Hematopoietic multipotent progenitor cell treated with erythropoietin and hydrocortisone succinate and interleukin-3 and kit ligand, for 8 days (in vitro differentiated cells): ENCODE measurements at regions not wholly inside any gene's neighbourhood (a gene's known extent, or its start where the extent isn't known, plus 50 kb on each side); places are given as distances from the start of the nearest gene placed in this dataset.

Experiments used
- DNase-seq: peaks from one replicate; pipeline ENCODE4 v3.0.0-alpha.2; 2015

- DNase-seq = no peak
Observed at GRCh38 chr1:186550832-186551231, 89.9 kb upstream of the PDC start.

- DNase-seq = no peak
Observed at GRCh38 chr1:186541003-186541402, 80.1 kb upstream of the PDC start.

GRCh38 chr1:186540521-186540920 lies 79.6 kb upstream of the PDC start:
- DNase-seq = no peak

GRCh38 chr1:186536273-186536890 lies 75.5 kb upstream of the PDC start:
- DNase-seq = no peak

GRCh38 chr1:186535388-186536133 lies 74.6 kb upstream of the PDC start:
- no peak for DNase-seq

GRCh38 chr1:186534401-186534800 lies 73.5 kb upstream of the PDC start:
- no peak for DNase-seq

GRCh38 chr1:186532466-186532865 lies 71.6 kb upstream of the PDC start:
- DNase-seq = no peak

- DNase-seq = no peak
Observed at GRCh38 chr1:186531561-186532165, 70.7 kb upstream of the PDC start.

GRCh38 chr1:186530109-186530508 lies 69.2 kb upstream of the PDC start:
- DNase-seq = no peak

GRCh38 chr1:186519982-186520381 lies 59.1 kb upstream of the PDC start:
- DNase-seq = no peak

GRCh38 chr1:186518822-186519381 lies 58.0 kb upstream of the PDC start:
- no peak for DNase-seq

GRCh38 chr1:186518395-186518794 lies 57.5 kb upstream of the PDC start:
- DNase-seq = no peak

- DNase-seq = no peak
Observed at GRCh38 chr1:186514367-186514766, 53.5 kb upstream of the PDC start.

GRCh38 chr1:186513526-186513925 lies 52.6 kb upstream of the PDC start:
- no peak for DNase-seq

- DNase-seq = no peak
Observed at GRCh38 chr1:186512698-186513457, 52.0 kb upstream of the PDC start.

GRCh38 chr1:186511761-186512637 lies 51.1 kb upstream of the PDC start:
- DNase-seq = no peak
